HK-2 (cell line): ENCODE measurements at regions not wholly inside any gene's neighbourhood (a gene's known extent, or its start where the extent isn't known, plus 50 kb on each side); places are given as distances from the start of the nearest gene placed in this dataset.
A peak's percentile ranks its signal among the peaks of the same experiment; 100 is the strongest.
"Not testable (repeated sequence)": the region's sequence is repeated elsewhere in the genome, so short reads cannot be mapped to it uniquely, and the experiment has no call there.

ENCODE experiments used
- DNase-seq: peaks from one replicate; pipeline ENCODE4 v3.0.0-alpha.2; 2018; ENCODE audit not compliant: unreplicated experiment

DNA sequence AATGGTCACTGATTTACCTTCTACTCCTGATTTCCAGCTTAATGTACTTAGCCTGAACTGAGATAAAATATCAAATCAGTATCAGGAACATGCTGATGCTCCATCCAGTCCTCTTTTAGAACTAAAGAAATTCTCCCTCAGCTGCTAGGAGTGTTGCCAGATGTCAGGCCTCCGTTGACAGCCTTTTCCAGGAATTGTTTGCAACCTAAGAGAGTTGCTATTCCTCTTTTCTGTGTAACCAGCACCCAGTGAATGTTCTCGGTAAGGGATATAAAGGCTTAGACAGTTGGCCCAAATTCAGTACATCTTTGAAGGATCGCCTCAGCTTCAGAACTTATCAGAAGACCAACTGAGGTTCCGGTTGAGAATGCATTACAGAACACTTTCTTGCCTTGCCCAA is 559.0 kb downstream of the PCDH17 start:
- no peak for DNase-seq

DNA sequence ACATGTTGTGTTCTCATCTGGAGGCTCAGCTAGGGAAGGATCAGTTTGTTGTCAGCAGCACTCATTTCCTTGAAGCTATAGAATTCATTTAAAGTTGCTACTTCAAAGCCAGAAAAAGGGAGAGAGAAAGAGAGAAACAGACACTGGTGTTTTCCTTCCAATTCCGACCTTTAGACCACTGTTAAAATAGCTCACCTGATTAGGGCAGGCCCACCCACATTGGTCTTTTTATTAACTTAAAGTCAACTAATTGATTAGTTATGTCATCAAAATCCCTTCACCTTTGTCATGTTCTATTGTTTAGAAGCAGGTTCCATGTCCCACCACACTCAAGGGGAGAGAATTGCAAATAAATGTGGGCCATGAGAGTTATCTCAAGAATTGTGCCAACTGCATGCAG is 560.2 kb downstream of the PCDH17 start:
- no peak for DNase-seq

DNA sequence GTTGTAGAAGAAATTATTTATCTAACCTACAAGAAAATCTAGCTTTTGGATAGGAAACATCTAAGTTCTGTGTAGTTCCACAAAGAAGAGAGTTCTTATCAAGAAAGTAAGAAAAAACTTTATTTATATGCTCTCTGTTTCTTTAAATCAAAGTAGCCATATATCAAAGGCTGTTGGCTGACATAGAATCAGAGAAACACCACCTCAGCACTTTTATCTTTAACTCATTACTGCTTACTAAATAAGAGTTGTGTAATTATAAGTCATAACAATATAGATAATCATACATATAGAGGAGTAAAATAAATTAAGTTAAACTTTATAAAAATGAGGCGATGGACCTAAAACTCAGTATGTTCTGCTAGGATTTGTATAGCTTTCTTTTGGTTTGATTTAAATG is 570.6 kb downstream of the PCDH17 start:
- DNase-seq = no peak

DNA sequence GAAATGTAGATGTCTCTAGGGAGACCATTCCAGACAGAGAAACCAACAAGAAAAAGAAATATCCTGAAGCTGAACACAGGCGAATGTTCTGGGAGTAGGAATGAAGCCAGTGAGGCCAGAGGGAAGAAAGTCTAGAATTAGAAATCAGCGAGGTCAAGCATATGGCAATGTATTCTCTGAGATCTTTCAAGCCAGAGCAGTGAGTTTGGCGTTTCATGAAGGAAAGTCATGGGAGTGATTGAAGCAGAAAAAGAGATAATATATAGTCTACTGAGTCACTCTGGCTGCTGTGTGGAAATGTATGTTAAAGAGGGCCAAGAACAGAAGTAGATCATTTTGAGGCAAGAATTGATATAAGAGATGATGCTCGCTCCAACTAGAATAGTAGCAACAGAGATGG is 576.0 kb downstream of the PCDH17 start:
- DNase-seq = no peak

DNA sequence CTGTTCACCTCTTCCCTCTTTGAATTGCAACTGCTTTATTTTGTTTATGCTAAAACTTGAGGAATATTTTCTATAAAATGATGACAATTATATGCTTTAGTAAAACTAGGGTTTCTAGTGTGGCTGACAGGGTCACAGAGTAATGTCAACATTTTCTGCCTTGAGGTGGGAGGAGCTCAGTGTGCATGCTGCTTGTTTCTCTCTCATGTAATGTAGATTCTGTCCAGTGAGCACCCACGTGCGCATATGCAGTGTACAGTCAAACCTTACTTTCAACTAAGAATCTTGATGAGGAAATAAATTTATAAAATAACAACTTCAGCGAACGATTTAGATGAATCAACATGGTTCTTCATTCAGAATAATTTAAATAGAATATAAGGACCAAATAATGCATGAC is 603.9 kb downstream of the PCDH17 start:
- no peak for DNase-seq

DNA sequence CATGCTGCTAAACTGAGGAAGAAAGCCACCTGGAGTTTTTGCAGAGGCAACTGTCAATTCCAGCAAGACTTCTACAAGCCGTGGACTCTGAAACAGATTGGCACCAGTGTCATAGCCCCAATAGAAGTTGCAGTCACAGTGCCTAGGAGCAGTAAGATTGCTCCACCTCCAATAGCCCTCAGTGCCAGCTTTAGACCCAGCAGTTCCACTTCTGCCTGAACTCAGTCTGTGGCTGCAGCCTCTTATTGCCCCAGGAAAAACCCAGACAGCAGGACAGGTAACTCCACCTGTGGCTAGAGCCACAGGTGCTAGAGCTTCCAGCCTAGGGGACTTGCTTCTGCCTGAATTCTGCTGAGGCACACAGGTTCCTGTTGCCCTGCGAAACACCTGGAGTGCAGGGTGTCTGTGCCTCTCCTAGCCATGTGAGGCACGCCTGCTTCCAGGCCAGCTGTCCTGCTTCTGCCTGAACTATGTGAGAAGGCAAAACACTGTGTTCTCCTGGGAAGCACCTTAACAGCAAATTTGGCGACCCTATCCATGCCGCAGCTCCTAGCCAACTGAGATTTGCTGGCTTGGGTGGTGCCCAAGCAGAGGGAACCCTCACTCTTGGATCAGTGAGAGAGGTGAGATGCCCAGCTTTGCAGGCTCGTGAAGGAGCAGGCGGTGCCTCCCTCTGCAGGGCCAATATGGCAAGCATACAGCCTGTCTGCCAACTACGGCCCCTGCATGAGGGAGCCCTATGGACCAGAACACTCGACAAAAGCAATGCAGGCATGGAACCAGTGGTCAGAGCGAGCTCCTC is 607.6 kb downstream of the PCDH17 start:
- DNase-seq = no peak

DNA sequence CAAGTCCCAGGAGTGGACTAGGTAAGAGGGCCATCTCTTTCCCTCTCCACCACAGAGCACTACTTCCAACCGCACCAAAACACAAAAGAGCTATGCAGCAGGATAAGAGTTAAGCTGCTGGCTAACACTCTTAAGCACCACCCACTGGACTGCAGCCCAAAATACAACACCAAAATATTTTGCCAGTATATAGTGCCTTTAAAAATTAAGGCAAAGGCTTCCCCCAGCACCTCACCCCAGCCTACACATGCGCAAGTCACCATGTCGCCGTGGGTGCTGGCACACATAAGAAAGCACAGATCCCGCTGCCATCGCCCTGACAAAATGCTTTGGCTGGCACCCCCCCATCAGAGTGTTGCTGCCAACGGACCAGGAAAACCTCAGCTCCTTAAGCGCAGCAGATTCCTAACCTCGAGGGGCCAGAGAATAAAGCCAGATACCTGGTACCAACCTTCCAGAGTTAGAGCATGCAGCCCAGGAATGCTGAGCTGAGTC is 608.3 kb downstream of the PCDH17 start:
- DNase-seq = no peak

DNA sequence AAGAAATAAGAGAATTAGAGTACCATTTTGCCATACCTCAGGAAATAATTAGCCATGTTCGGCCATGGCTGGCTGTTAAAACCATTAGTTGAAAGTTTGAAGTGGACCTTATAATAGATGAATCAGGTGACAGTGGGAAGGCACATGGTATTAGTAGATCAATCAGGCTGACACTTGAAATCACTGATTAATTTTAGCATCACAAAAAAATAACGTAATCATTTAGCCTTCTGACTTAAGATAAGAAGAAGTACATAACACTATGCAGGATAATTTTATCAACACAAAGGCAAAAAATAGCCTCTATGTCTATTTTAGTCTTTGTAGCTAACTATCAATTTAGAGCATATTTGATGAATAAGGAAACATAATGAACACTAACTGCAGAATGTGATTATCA is 615.5 kb downstream of the PCDH17 start:
- no peak for DNase-seq

DNA sequence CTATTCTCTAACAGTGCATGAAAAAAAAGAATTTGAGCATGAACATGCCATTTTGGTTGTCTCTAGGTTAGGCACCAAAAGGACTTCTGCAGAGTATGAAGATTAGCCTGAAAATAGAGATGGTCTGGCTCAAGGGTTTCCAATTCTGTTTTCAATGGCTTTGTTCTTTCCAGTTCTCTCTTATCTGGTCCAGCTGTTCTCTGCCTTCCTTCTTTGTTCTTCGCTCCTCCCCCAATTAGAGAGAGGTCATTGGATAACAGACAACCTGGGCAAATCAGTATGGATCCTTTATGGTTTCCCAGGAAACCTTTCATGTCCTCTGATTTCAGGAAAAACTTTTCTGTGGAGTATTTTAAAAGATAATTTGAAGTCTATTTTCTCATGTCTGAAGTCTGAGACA is 623.4 kb downstream of the PCDH17 start:
- DNase-seq = no peak

DNA sequence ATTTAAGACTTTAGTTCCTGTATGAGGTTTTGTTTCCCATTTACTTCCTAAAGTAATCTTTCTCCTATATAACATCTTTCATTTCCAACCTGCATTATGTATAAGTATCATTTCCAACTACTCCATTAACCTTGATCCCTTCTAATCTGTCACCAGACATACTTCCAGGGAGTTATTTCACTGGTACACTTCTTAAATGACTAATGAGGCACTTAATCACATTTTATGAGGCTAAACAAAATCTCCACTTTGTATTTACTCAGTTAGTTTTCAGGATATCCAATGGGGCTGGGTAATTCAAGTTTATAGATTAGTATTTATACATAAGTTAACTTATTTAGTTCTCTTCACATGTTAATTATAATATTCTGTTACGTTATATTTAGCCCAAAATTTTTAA is 634.7 kb downstream of the PCDH17 start:
- DNase-seq = no peak

DNA sequence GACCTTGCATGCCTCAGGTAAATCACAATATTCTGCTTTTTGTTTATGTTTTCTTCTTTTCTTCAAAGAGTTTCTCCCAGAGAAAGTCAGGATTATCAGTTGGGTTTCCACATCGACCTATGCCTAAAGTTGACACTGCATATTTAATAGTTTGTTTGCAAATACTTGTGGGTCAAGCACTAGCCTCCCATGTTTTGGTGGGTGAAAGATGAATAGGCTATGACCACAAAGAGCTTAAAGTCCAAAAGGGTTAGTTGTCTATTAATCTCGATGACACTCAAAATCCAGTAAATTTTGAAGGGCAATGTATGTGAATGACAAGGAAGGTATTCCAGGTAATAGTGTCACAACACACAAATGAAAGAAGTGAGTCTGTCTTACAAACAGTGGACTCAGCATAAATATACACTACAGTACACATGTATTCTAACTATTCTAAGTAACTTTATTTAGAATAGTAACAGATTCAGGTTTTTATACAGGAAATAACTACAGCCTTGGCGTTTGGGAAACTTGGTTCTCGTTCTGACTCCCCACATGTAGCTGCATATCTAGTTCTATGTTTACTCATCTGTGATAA is 667.1 kb downstream of the PCDH17 start:
- DNase-seq = no peak

DNA sequence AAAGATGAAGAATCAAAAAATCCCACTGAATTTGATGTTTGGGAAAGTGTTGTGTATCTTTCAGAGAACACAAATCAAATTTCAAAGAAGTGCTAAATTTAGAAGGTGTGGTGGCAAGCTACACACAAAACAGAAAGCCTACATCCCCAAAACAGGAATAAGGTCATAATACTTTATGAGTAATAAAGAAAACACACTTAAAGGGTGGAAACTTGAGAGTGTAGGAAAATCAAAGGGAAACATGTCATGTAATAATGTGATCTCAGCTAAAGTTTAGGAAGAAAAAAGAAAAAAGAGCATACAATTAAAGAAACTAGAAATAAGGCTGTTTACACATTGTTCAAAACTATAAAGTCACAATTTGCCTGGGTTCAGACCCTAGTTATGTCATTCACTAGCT is 668.7 kb downstream of the PCDH17 start:
- no peak for DNase-seq

DNA sequence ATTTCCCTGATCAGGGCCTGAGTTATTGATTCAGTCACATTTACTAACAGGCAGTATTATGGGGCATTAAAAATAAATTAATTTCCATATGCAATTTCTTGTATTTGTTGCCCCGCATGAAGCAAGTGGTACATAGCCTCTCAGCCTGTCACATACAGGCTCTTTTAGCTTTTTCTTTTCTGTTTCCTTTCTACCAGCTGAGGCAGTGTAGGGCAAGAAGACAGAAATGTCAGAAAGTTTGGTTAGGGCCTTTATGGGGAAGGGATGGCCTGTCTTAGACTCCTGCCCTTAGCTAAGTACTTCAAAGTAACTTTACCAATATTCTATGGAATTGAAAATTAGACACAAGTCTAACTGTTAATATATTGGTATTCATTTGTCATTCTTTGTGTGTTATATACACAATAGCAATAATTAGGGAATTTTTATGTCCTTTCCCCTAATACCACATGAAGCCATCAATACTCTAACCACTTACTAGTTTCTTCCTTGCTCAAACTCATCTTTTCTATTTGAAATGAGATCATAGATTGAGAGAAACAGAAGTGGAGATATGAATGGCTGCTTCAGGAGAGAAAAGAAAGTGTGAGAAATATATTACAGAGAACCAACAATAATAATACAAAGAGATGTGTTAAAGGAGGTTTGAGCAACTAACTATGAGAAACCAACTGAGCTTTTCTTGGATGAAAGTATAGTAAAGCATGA is 669.6 kb downstream of the PCDH17 start:
- no peak for DNase-seq

DNA sequence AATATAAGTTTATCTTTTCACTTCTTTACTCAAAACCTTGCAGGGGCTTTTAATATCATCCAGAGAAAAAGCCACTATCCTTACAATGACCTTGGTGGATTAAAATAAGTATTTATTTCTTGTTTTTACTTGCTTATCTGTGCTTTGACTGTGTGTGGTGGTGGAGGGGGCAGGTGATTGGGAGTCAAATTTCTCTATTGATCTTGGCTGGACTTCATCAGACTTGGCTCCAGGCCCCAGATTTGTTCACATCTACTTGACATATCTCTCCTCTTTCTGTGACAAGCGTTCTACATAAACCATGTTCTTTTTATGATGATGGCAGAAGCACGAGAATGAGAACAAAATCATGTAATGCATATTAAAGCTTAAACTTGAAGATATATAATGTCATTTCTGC is 670.8 kb downstream of the PCDH17 start:
- DNase-seq = no peak

DNA sequence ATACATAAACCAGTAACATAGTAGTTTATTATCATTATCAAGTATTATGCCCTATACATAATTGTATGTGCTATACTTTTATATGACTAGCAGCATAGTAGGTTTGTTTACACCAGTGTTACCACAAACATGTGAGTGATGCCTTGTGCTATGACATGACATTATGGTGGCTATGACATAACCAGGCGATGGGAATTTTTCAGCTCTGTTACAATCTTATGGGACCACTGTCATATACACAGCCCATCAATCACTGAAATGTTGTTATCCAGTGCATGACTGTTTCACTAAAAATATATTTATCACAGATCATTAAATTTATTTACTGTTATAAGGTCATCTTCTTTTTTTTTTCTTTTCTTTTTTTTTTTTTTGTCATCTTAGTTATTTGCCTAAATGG is 674.5 kb downstream of the PCDH17 start:
- no peak for DNase-seq

DNA sequence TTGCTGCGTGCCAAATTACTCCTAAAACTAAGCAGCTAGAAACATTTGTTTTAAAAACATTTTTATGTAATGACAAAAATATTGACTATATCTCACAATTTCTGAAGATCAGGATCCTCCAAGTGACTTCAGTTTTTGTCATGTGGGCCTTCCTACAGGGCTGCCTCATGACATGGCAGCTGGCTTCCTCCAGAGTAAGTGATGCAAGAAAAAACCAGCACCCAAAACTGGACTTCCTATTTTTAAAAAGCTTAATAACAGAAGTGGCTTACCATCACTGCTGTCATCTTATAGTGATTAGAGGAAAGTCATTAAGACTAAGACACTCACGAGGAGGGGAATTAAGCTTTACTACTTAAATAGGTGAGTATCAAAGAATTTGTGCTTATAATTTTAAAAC is 681.7 kb downstream of the PCDH17 start:
- no peak for DNase-seq

DNA sequence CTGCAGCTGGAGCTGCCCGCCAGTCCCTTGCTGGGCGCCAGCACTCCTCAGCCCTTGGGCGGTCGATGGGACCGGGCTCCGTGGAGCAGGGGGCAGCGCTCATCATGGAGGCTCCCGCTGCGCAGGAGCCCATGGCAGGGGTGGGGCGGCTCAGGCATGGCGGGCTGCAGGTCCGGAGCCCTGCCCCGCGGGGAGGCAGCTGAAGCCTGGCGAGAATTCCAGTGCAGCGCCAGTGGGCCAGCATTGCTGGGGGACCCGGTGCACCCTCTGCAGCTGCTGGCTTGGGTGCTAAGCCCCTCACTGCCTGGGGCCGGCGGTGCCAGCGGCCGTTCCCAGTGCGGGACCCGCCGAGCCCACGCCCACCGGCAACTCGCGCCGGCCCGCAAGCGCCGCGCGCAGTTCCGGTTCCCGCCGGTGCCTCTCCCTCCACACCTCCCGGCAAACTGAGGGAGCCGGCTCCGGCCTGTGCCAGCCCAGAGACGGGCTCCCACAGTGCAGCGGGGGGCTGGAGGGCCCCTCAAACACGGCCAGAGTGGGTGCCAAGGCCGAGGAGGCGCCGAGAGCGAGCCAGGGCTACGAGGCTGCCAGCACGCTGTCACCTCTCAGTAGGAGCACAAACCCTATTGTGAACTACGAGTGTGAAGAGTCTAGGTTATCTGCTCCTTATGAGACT is 687.1 kb downstream of the PCDH17 start:
- no peak for DNase-seq

DNA sequence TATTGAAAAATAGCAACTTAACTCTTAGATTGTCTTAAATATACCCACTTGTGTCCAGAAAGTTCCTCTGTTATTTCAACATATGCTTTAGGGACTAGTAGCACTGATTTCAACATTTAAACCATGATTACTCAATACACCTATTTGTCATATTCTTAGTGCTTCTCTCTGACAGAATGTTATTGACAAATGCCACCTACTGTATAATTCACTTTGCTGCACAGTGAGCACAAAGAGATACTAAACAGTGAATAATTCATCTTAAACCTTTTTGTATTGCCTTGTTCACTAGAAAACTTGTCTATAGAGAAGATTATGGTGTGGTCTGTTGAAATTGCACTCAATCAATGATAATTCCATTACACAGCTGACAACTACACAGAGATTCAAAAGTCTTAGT is 692.6 kb downstream of the PCDH17 start:
- DNase-seq = no peak

DNA sequence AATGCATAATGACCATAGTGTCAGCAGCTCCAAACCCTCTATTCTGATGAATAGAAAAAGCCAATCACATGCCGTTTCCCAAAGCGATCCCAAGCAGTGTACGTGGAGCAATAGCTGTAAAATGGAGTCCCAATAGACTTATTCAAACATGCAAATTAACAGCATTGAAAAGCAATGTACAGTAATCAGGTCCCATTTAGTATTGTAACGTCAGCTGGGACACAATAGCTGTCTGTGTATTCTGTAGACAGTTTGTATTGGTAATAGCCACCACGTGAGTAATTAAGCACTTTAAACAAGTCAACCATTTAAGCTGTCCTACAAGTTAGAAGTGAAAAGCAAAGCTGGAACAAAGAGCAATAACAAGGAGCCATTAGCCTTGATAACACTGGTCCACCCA is 698.2 kb downstream of the PCDH17 start:
- DNase-seq = no peak

DNA sequence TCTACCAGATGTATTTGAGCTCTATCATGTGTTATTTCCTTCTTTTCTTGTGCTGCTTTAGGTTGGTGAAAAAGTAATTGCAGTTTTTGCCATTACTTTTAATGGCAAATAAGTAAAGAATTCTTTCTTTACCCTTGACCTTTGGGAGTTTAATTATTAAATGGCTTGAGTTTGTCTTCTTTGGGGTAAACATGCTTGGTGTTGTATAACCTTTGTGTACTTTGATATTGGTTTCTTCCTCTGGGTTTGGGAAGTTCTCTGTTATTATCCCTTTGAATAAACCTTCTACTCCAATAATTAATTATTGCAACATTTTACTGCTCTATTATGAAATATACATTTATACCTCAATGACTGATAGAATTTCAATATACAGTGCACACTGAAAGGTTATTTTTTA is 709.4 kb downstream of the PCDH17 start:
- DNase-seq = no peak

DNA sequence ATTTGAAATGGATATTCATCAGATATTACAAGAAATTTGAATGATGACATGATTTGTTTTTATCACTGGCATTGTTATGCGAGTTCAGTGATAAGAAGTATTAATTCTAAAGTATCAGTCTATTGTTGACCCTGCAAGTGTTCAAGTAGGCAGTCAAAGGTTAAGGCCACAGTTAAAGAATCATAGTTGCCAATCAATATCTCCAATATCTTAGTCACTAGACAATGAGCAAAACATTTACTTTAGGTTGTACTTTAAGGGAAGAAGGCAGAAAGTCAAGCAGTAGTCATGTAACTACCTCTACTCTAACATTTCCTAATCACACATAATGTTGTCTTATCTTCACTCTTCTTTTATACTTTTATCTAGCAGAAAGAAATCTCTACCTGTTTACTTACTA is 709.8 kb downstream of the PCDH17 start:
- no peak for DNase-seq

DNA sequence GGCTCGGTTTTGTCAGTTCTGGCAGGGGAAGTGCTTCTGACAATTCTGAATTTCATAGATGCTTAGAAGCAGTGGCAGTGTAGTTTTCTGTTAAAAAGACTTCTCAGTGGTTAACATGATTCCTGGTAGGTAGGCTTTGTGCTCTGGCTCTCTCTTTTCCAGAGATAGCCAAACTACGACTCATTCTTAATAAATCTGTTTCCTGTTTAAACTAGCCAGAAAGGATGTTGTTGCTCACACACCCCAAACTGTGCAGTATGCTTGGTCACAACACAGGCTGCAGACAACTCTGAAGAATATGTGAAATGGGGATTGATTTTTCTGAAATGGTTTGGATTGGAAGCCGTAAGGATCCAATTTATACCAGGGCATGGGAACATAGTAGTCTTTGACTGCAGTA is 711.5 kb downstream of the PCDH17 start:
- peak; percentile 2 for DNase-seq

DNA sequence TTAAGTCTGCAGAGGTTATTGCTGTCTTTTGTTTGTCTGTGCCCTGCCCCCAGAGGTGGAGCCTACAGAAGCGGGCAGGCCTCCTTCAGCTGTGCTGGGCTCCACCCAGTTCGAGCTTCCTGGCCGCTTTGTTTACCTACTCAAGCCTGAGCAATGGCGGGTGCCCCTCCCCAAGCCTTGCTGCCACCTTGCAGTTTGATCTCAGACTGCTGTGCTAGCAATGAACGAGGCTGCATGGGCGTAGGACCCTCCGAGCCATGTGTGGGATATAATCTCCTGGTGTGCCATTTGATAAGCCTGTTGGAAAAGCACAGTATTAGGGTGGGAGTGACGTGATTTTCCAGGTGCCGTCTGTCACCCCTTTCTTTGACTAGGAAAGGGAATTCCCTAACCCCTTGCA is 720.6 kb downstream of the PCDH17 start:
- DNase-seq = not testable (repeated sequence)
